HG02981 (cell line): ENCODE measurements at regions not wholly inside any gene's neighbourhood (a gene's known extent, or its start where the extent isn't known, plus 50 kb on each side); places are given as distances from the start of the nearest gene placed in this dataset.
"Not testable (repeated sequence)": the region's sequence is repeated elsewhere in the genome, so short reads cannot be mapped to it uniquely, and the experiment has no call there.

Experiments used
- ATAC-seq: cut with Tn5 transposase; IDR thresholded peaks from one replicate; pipeline ENCODE4 v1.9.1; 2021; ENCODE audit warnings: mild to moderate bottlenecking, moderate library complexity; ENCODE audit not compliant: unreplicated experiment

- ATAC-seq, result no peak
Measured at GRCh38 chr7:42574685-42575084, 337.2 kb downstream of the C7orf25 start.

- ATAC-seq, result no peak
Measured at GRCh38 chr7:42573881-42574672, 337.1 kb upstream of the GLI3 start.

GRCh38 chr7:42572561-42572960 lies 335.6 kb upstream of the GLI3 start:
- no peak for ATAC-seq

GRCh38 chr7:42572056-42572455 lies 335.0 kb upstream of the GLI3 start:
- ATAC-seq, result no peak

- no peak for ATAC-seq
Measured at GRCh38 chr7:42570944-42571343, 333.9 kb upstream of the GLI3 start.

GRCh38 chr7:42567051-42567450 lies 330.0 kb upstream of the GLI3 start:
- no peak for ATAC-seq

- ATAC-seq, result no peak
Measured at GRCh38 chr7:42561797-42562196, 324.8 kb upstream of the GLI3 start.

GRCh38 chr7:42560866-42561265 lies 323.9 kb upstream of the GLI3 start:
- no peak for ATAC-seq

- ATAC-seq, result not testable (repeated sequence)
Measured at GRCh38 chr7:42554932-42555331, 317.9 kb upstream of the GLI3 start.

- no peak for ATAC-seq
Measured at GRCh38 chr7:42552227-42552626, 315.2 kb upstream of the GLI3 start.

- no peak for ATAC-seq
Measured at GRCh38 chr7:42550706-42551470, 313.9 kb upstream of the GLI3 start.

- ATAC-seq, result no peak
Measured at GRCh38 chr7:42549866-42550485, 313.0 kb upstream of the GLI3 start.

- ATAC-seq, result no peak
Measured at GRCh38 chr7:42548816-42549611, 312.0 kb upstream of the GLI3 start.

- ATAC-seq, result no peak
Measured at GRCh38 chr7:42545049-42545724, 308.2 kb upstream of the GLI3 start.

GRCh38 chr7:42543953-42544352 lies 306.9 kb upstream of the GLI3 start:
- no peak for ATAC-seq

GRCh38 chr7:42542446-42542845 lies 305.4 kb upstream of the GLI3 start:
- not testable (repeated sequence) for ATAC-seq

- ATAC-seq, result no peak
Measured at GRCh38 chr7:42534441-42534840, 297.4 kb upstream of the GLI3 start.

GRCh38 chr7:42527004-42527403 lies 290.0 kb upstream of the GLI3 start:
- no peak for ATAC-seq

GRCh38 chr7:42522227-42522991 lies 285.4 kb upstream of the GLI3 start:
- ATAC-seq, result no peak

- no peak for ATAC-seq
Measured at GRCh38 chr7:42511027-42511426, 274.0 kb upstream of the GLI3 start.
